ENCODE measurements at regions not wholly inside any gene's neighbourhood (a gene's known extent, or its start where the extent isn't known, plus 50 kb on each side); places are given as distances from the start of the nearest gene placed in this dataset.
A peak's percentile ranks its signal among the peaks of the same experiment; 100 is the strongest.
"Not testable (repeated sequence)": the region's sequence is repeated elsewhere in the genome, so short reads cannot be mapped to it uniquely, and the experiment has no call there.

DNA sequence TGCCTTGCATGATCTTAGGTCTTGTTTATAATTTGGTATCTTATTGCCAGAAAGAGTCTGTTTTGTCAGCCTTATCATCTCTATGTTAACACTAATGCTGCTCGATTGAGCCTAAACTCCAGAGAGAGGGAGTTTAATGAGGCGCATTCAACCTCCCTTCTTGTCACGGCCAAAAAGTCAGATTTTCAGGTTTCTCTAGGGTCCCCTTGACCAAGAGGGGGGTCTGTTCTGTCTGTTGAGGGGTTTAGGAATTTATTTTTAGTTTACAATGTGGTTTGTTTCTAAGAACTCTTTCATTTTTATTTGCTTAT lies 285.7 kb upstream of the VWC2 start:
- no peak for DNase-seq

- no peak for DNase-seq
Measured at GRCh38 chr7:49488573-49488972, 284.9 kb upstream of the VWC2 start.

GRCh38 chr7:49497471-49497870 lies 276.0 kb upstream of the VWC2 start:
- DNase-seq, result no peak

DNA sequence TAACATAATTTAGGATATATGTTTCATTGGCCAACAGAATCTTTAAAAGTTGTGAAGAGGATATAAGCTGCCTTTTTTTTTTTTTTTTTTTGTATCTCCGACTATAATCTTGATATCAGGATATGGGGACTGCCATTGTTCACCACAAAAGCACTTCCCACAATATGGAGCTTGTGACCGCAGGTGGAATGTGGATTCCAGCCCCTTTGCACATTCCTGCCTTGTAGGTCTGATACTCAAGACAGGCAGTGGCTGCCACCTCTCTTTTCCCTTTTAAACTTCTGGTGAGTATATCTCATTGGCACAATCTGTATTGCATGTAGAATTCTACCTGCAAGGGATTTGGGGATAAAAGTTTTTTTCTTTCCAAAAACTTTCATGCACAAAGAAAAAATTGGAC lies 272.7 kb upstream of the VWC2 start:
- DNase-seq, result no peak

- not testable (repeated sequence) for DNase-seq
Measured at GRCh38 chr7:49507206-49507605, 266.2 kb upstream of the VWC2 start.

DNA sequence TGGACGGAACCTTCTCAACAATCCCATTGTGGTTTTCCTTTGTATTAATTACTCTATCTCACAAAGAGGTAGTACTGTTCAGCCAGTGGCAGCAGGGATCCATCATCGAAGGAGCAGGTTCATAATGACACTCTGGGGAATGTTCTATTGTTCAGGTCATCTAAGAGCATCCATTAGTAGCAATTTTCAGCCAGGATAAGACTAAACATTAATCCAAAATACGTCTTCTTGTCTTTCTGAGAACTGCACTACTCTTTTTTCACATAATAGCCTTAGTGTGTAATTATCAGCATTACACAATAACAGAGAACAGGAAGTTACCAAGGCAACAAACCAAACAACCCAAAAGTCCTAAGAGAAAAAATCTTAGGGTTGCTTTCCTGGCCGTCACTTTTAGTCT lies 259.5 kb upstream of the VWC2 start:
- peak in 1 of 3 experiments; percentile 74 for DNase-seq

GRCh38 chr7:49520951-49521350 lies 252.5 kb upstream of the VWC2 start:
- DNase-seq, result no peak

DNA sequence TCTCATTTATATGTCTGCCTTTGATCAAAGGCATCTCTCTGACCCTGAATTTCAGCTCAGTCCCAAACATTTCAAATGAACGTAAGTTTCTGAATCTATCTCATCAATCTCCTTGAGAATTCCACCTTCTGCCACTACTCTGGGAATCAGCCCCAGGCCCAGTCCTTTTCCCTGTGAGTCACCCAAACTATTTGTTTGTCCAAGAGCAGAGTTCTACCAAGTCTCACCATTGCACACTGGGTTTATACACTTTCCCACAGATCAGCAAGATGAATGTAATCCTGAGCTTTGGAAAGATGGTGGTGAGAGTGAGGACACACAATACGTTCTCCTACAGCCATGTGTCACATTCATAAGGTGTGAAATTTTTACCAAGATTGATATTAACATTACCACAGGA lies 251.3 kb upstream of the VWC2 start:
- no peak for DNase-seq

- no peak for DNase-seq
Measured at GRCh38 chr7:49523870-49524269, 249.6 kb upstream of the VWC2 start.

DNA sequence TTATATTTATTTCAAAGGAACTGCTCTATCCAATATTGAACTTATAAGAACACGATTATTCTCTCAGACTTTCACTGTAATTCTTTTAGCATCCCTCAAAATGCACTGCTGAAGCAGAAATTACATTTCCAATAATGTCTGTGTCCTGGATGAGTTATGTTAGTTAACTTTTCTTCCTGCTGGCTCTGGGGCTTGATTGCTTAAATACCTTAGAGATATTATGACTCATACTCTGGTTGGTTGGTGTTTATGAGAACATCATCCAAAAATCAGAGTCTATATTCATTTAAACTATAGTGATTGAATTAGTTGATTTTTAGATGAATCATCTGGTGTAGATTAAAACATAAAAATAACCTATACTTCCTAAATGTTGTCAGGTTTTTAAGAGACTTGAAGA lies 246.3 kb upstream of the VWC2 start:
- no peak for DNase-seq

- no peak for DNase-seq
Measured at GRCh38 chr7:49530481-49530880, 243.0 kb upstream of the VWC2 start.

- no peak for DNase-seq
Measured at GRCh38 chr7:49563693-49564378, 209.6 kb upstream of the VWC2 start.

DNA sequence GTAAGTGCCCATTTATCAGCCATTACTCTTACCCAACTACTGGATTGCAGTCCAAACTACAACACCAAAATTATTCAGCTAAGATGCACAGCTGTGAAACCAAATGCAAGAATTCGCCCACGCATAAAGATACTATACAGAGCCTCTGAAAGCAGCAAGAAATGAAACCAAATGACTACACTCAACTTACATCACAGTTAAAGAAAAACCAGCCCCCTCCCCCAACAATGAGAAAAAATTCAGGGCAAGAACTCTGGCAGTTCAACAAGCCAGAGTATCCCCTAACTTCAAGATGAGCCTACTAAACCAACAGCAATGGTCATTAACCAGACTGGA lies 209.1 kb upstream of the VWC2 start:
- no peak for DNase-seq

GRCh38 chr7:49577576-49577975 lies 195.9 kb upstream of the VWC2 start:
- DNase-seq, result no peak

GRCh38 chr7:49579408-49579807 lies 194.0 kb upstream of the VWC2 start:
- no peak for DNase-seq

DNA sequence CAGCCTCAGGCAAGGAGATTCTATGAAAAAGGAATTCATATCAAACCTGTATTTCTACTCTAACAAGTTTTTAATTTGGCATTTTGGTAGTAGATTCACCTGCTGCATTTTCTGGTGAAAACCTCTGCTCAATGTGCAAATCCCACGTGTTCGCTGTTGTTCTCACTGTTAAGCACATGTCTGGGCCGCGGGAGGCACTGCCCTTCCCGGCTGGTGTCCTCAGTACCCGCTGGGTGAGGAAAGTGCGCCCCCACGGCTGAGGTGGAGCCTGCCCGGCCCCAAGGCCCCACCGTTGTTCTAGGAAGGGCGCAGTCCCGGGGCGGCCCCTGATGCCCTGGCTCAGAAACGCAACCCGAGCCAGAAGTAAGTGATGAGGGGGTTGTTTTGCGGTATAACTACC lies 193.4 kb upstream of the VWC2 start:
- DNase-seq, result peak in 1 of 3 experiments; percentile 13

DNA sequence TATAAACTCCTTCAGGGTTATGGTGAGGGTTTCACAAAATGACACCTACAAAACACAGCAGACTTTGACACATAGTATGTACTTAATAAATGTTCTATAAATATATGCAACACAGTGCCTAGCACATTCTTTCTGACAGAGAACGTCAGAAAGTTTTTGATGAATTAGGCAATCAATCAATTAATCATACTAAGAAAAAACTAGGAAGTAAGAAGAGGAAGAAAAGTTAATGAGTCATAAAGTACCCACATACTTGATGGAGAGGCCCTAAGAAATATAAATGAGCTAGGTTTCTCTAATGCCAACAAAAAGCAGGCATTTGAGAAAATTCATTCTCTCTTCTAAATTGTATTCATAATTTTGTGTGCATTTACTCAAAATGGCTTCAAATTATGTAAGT lies 192.7 kb upstream of the VWC2 start:
- DNase-seq, result no peak

GRCh38 chr7:49583440-49583839 lies 190.0 kb upstream of the VWC2 start:
- no peak for DNase-seq

GRCh38 chr7:49596701-49597491 lies 176.5 kb upstream of the VWC2 start:
- DNase-seq, result no peak

DNA sequence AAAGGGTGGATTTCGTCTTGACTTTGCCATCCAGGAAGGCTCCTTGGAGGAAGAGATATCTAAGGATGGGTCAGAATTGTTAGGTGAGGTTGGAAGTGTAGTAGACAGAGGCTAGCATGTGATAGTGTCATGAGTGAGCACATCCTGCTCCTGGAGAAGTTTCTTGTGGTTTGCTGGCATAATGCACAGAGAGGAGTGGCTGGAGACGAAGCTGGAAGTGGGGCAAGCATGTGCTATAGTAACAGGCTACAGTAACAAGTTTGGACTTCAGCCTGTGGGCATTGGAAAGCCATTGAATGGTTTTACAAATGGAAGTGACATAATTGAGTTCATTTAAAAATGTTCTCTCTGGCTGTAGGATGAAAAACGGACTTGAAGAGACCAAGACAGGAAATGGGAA lies 175.6 kb upstream of the VWC2 start:
- no peak for DNase-seq

DNA sequence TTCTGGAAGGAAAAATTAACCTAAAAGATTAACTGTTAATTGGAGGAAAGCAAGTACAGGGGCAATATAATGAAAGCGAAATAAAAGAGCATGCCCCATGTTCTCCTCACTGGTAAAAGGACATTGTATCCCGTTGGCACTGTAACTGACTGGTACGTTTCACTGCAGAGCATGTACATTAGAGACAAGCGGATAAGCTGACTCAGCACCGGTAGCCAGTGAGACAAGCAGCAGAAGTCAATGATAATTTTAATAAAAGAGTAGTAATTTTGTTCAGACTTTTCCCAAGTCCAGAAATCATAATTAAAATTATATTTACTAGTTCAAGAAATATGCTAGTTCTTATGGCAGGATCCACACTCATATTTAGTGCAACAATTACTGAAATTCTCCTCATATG lies 161.5 kb upstream of the VWC2 start:
- no peak for DNase-seq

DNA sequence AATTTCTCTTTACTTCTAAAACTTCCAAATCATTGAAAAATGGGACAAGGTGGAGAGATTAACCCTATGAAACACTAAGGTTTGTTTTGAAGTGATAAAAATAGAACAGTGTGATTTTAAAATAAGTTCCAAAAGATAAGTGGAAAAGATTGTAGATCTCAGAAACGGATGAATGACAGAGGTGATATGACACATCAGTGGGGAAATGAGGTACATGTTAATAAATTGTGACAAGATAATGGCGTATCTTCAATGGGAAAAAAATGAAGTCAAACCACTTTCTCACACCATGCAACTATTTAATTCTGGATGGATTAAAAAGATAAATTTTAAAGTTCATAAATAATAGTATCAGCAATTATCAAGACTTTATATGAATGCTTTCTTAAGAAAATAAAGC lies 159.7 kb upstream of the VWC2 start:
- no peak for DNase-seq

DNA sequence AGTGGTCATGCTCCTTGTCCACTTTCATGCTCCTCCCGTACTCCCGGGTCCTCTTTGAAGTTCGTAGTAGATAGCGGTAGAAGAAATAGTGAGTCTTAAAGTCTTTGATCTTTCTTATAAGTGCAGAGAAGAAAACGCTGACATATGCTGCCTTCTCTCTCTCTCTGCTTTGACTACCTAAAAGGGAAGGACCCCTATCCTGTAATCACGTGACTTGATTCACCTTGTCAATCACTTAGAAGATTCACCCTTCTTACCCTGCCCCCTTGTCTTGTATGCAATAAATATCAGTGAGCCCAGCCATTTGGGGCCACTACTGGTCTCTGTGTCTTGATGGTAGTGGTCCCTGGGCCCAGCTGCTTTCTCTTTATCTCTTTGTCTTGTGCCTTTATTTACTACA lies 158.5 kb upstream of the VWC2 start:
- not testable (repeated sequence) for DNase-seq

GRCh38 chr7:49618028-49618427 lies 155.4 kb upstream of the VWC2 start:
- no peak for DNase-seq

GRCh38 chr7:49623943-49624342 lies 149.5 kb upstream of the VWC2 start:
- no peak for DNase-seq

Data from NCI-H1417 (cell line).